ENCODE measurements at regions not wholly inside any gene's neighbourhood (a gene's known extent, or its start where the extent isn't known, plus 50 kb on each side); places are given as distances from the start of the nearest gene placed in this dataset.

DNA sequence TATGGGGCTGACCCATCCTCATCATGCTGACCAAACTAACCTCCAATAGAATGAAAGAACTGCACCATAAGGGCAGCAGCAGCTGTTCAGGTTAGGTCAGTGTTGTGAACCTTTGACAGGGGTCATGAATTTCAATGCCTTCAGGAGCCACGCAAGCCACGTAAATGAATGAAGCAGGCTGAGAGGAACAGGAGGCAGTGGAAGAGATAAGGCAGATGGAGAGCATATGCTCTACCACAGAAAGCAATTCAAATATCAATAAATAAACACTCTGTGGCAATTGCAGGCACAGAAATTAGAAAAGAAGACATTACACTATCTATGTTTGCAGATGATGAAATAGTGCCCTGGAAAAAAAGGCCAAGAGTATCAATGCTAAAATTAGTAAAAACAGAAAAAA, 56.3 kb downstream of the SCG2 start:
- no peak for TF ChIP-seq POLR2A (IDR thresholded peaks at IDR 0.05)
- TF ChIP-seq POLR2AphosphoS5 (IDR thresholded peaks at IDR 0.05) = no peak
- TF ChIP-seq, protein P1, sequence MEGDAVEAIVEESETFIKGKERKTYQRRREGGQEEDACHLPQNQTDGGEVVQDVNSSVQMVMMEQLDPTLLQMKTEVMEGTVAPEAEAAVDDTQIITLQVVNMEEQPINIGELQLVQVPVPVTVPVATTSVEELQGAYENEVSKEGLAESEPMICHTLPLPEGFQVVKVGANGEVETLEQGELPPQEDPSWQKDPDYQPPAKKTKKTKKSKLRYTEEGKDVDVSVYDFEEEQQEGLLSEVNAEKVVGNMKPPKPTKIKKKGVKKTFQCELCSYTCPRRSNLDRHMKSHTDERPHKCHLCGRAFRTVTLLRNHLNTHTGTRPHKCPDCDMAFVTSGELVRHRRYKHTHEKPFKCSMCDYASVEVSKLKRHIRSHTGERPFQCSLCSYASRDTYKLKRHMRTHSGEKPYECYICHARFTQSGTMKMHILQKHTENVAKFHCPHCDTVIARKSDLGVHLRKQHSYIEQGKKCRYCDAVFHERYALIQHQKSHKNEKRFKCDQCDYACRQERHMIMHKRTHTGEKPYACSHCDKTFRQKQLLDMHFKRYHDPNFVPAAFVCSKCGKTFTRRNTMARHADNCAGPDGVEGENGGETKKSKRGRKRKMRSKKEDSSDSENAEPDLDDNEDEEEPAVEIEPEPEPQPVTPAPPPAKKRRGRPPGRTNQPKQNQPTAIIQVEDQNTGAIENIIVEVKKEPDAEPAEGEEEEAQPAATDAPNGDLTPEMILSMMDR (IDR thresholded peaks at IDR 0.05) = no peak
- TF ChIP-seq EP300 (IDR thresholded peaks at IDR 0.05) = no peak
